PFSK-1 (cell line): ENCODE measurements at regions not wholly inside any gene's neighbourhood (a gene's known extent, or its start where the extent isn't known, plus 50 kb on each side); places are given as distances from the start of the nearest gene placed in this dataset.

ENCODE experiments used
- FOXP2 ChIP-seq: optimal IDR thresholded peaks from 2 replicates; pipeline ENCODE3; 2011; ENCODE audit warnings: borderline replicate concordance, control low read depth, inconsistent platforms; ENCODE audit not compliant: insufficient read depth; ENCODE audit errors: extremely low read length, extremely low read depth
- POLR2AphosphoS5 ChIP-seq: IDR thresholded peaks from 2 replicates; pipeline ENCODE4 v1.6.1; 2012; ENCODE audit warnings: low read depth, mild to moderate bottlenecking, control low read depth, low read length, moderate library complexity
- SIN3A ChIP-seq: IDR thresholded peaks from 2 replicates; pipeline ENCODE4 v1.6.1; 2012; ENCODE audit warnings: mild to moderate bottlenecking, low read length, moderate library complexity, borderline replicate concordance; ENCODE audit not compliant: insufficient read depth
- TAF1 ChIP-seq: IDR thresholded peaks from 2 replicates; pipeline ENCODE4 v1.6.1; 2012; ENCODE audit warnings: low read length, control low read depth, borderline replicate concordance; ENCODE audit not compliant: insufficient read depth
- TF ChIP-seq, protein P1 (sequence below), 2 experiments: IDR thresholded peaks; 2 replicates each; pipeline versions ENCODE4 v1.6.1 to v1.8.0; 2011 to 2012; ENCODE audit warnings: low read depth in 2 of 2, low read length in 2 of 2, control low read depth in 1 of 2, inconsistent platforms in 1 of 2, mild to moderate bottlenecking in 1 of 2, moderate library complexity in 1 of 2; ENCODE audit not compliant: insufficient read depth in 1 of 2

DNA sequence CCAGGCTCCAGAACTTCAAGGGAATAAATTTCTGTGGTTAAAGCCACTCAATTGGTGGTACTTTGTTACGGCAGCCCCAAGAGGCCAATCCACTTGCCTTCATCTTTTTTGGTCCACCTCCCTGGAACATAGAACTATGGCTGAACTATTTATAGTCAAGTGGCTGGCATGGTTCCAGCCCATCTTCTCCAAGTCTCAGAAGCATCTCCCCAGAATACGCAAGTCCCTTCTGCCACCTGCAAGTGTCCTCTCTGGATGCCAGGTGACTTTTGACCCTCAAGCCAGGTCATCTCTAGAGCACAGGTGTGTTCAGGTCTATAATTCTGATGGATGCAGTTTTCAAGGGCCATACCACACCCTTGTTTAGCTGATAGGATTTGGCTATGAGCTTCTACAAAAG is 371.5 kb downstream of the AACS start:
- TF ChIP-seq TAF1 = no peak
- TF ChIP-seq SIN3A = no peak
- TF ChIP-seq FOXP2 = no peak
- TF ChIP-seq, protein P1, sequence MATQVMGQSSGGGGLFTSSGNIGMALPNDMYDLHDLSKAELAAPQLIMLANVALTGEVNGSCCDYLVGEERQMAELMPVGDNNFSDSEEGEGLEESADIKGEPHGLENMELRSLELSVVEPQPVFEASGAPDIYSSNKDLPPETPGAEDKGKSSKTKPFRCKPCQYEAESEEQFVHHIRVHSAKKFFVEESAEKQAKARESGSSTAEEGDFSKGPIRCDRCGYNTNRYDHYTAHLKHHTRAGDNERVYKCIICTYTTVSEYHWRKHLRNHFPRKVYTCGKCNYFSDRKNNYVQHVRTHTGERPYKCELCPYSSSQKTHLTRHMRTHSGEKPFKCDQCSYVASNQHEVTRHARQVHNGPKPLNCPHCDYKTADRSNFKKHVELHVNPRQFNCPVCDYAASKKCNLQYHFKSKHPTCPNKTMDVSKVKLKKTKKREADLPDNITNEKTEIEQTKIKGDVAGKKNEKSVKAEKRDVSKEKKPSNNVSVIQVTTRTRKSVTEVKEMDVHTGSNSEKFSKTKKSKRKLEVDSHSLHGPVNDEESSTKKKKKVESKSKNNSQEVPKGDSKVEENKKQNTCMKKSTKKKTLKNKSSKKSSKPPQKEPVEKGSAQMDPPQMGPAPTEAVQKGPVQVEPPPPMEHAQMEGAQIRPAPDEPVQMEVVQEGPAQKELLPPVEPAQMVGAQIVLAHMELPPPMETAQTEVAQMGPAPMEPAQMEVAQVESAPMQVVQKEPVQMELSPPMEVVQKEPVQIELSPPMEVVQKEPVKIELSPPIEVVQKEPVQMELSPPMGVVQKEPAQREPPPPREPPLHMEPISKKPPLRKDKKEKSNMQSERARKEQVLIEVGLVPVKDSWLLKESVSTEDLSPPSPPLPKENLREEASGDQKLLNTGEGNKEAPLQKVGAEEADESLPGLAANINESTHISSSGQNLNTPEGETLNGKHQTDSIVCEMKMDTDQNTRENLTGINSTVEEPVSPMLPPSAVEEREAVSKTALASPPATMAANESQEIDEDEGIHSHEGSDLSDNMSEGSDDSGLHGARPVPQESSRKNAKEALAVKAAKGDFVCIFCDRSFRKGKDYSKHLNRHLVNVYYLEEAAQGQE (IDR thresholded peaks at IDR 0.05; ENCODE audit: insufficient read depth in 1 of 2, low read depth in 2 of 2, low read length in 2 of 2) = no peak
- TF ChIP-seq POLR2AphosphoS5 = no peak

DNA sequence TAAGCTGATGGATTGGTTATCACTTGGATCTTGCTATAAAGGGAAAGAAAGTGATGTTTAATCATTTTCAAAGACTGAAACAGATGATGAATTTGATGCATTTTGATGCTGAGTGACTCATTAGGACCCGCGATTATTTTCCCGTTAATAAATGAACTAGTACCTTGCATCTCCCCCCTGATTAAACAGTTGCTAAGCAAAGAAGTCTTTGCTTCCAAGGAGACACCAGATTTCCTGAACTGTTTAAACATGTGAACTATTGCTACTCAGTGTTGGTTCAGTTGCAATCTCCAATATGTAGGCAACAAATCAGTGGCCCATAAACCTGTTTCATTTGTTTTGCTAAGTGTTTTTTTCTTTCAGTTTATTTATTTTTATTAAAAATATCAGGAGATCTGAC is 375.2 kb downstream of the AACS start:
- TF ChIP-seq TAF1 (no peak), SIN3A (no peak)

DNA sequence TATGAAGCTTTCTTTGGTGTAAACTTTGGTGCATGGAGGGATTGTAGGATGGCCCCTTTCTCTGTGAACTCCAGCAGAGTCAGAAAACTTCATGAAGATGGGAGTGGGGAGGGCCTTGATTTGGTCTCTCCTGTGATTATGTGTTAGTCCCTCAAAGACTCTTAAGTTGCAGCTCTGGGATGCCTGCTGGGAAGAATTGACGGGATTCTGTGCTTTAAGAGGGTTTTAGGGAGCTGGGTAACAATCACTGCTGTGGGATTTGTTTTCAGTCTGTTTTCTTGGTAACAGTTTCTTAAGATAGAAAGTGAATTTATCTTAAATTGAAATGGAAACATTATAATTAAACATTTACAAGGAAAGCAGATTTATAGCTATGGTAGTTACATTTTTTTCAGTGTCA is 378.1 kb downstream of the AACS start:
- TF ChIP-seq TAF1 (no peak), SIN3A (no peak), POLR2AphosphoS5 (no peak), FOXP2 (no peak)
- TF ChIP-seq, protein P1 (IDR thresholded peaks at IDR 0.05; ENCODE audit: insufficient read depth in 1 of 2, low read depth in 2 of 2, low read length in 2 of 2) = no peak

DNA sequence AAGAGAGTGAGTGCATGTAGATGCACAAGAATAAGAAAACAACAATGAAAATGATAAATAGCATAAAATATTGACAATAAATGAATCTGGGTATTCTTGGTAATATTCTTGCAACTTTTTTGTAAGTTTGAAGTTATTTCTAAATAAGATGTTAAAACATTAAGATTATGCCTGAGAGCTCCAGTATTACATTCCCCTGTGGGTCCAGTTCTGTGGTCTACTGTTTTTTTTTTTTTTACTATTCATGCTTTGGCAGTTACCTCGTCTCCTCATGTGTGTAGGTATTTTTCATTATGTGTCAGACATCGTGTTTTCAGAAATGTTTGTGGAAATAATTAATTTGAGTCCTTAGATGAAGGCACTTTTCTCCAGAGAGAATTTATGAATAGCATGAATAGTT is 386.2 kb downstream of the AACS start:
- TF ChIP-seq SIN3A (no peak), FOXP2 (no peak), TAF1 (no peak), POLR2AphosphoS5 (no peak)
- TF ChIP-seq, protein P1 (IDR thresholded peaks at IDR 0.05; ENCODE audit: insufficient read depth in 1 of 2, low read depth in 2 of 2, low read length in 2 of 2) = no peak

DNA sequence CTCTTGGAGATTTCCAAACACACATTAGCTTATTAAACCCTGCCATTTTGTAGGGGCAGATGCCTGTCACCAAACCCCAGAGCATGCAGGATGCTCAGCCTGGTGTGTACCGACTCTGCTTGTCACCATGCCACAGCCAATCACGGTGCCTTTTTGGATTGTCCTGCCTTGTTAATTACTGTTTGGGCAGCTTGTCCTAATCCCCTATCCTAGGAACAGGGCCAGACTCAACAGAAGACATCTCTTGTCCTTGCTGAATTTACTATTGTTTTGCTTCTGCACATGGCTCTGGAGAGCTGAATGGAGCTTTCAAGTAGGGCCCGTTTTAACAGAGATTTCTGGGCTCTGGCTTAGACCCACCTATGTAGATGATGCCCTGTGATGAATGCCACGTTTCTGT is 388.5 kb downstream of the AACS start:
- TF ChIP-seq POLR2AphosphoS5 (no peak), TAF1 (no peak)
- TF ChIP-seq, protein P1 (IDR thresholded peaks at IDR 0.05; ENCODE audit: insufficient read depth in 1 of 2, low read depth in 2 of 2, low read length in 2 of 2) = no peak

DNA sequence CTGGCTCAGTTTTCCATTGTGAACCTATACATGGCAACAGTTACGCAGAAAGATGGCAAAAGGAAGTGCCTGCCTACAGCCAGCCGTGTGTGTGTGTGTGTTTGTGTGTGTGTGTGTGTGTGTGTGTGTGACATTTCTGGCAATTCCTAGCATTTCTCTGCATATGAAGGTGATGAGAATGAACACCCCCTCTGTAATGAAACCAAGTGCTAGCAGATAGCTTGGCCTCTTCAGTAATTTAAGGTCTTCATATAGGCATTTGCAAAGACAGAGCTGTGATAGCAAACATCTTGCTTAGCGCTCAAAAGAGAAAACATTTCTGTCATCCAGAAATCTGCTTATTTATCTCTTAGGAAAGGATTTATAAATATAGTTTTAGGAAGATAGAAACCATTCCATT is 389.1 kb downstream of the AACS start:
- TF ChIP-seq, protein P1 (IDR thresholded peaks at IDR 0.05; ENCODE audit: insufficient read depth in 1 of 2, low read depth in 2 of 2, low read length in 2 of 2) = no peak
- TF ChIP-seq TAF1 (no peak), FOXP2 (no peak), POLR2AphosphoS5 (no peak), SIN3A (no peak)
